Testis (tissue), 2 donors: ENCODE measurements at regions not wholly inside any gene's neighbourhood (a gene's known extent, or its start where the extent isn't known, plus 50 kb on each side); places are given as distances from the start of the nearest gene placed in this dataset.
A peak's percentile ranks its signal among the peaks of the same experiment; 100 is the strongest.
"Not testable (repeated sequence)": the region's sequence is repeated elsewhere in the genome, so short reads cannot be mapped to it uniquely, and the experiment has no call there.

Experiments
- DNase-seq: peaks from one replicate; pipeline ENCODE4 v3.0.0-alpha.2; 2019
- H3K27ac ChIP-seq, 2 donors: fragments of 200-600 bp; sonication (generic); one replicate each; pipeline ENCODE4 v1.5.1; 2019
- H3K27me3 ChIP-seq: fragments of 200-600 bp; sonication (generic); one replicate; pipeline ENCODE4 v1.5.1; 2019
- H3K36me3 ChIP-seq: fragments of 200-600 bp; sonication (generic); one replicate; pipeline ENCODE4 v1.5.1; 2017; ENCODE audit warnings: low read depth; ENCODE audit errors: missing control alignments
- H3K4me1 ChIP-seq: fragments of 200-600 bp; sonication (generic); one replicate; pipeline ENCODE4 v1.5.1; 2019
- H3K4me3 ChIP-seq, 2 donors: fragments of 200-600 bp; sonication (generic); one replicate each; pipeline ENCODE4 v1.5.1; 2017 to 2019
- H3K9me3 ChIP-seq: fragments of 200-600 bp; sonication (generic); one replicate; pipeline ENCODE4 v1.5.1; 2017
- CTCF ChIP-seq, 3 experiments: fragments of 450-650 bp in 2 of 3; fragments of 200-600 bp in 1 of 3; sonication (generic) in 1 of 3; IDR thresholded peaks; one replicate each; pipeline ENCODE4 v1.5.1; 2016 to 2019; ENCODE audit warnings: antibody characterized with exemption in 3 of 3, mild to moderate bottlenecking in 2 of 3, moderate library complexity in 1 of 3
- POLR2A ChIP-seq: fragments of 450-650 bp; IDR thresholded peaks from one replicate; pipeline ENCODE4 v1.6.1; 2017; ENCODE audit warnings: antibody characterized with exemption, mild to moderate bottlenecking, moderate library complexity
- WGBS, 2 donors: methylation state at CpG; one replicate each; pipeline ENCODE4 v1.1.5; 2018; 5-methylcytosine and 5-hydroxymethylcytosine counted together
- intact Hi-C: fragments of 100-400 bp; cut with DNase I; formaldehyde crosslinking; loops from one replicate; pipeline ENCODE4 v1.15.1; 2023; ENCODE audit warnings: low total_unique reads

GRCh38 chr7:81460250-81461045 is 309.4 kb downstream of the HGF start:
- H3K4me3 ChIP-seq = no peak overlapping the region
- intact Hi-C loops = no loop called here
- H3K27me3 ChIP-seq = no peaks in the 10 kb centered on the region
- H3K4me1 ChIP-seq = no peaks in the 10 kb centered on the region
- no peak overlapping the region for H3K27ac ChIP-seq
- TF ChIP-seq POLR2A (no peak), CTCF (IDR thresholded peaks at IDR 0.05) (no peak)
- 39 to 53% methylated on average over 1 of the region's 1 CpG for WGBS, 2 donors
- no peak for DNase-seq
- no peaks in the 10 kb centered on the region for H3K36me3 ChIP-seq
- H3K9me3 ChIP-seq = no peaks in the 10 kb centered on the region

GRCh38 chr7:81459485-81459884 is 310.4 kb downstream of the HGF start:
- 93 to 97% methylated on average over 2 of the region's 2 CpGs for WGBS, 2 donors
- TF ChIP-seq POLR2A (no peak), CTCF (IDR thresholded peaks at IDR 0.05) (no peak)
- intact Hi-C loops = no loop called here
- no peaks in the 10 kb centered on the region for H3K27me3 ChIP-seq
- H3K4me3 ChIP-seq = no peak overlapping the region
- H3K9me3 ChIP-seq = no peaks in the 10 kb centered on the region
- no peak overlapping the region for H3K27ac ChIP-seq
- DNase-seq = no peak
- no peaks in the 10 kb centered on the region for H3K36me3 ChIP-seq
- no peaks in the 10 kb centered on the region for H3K4me1 ChIP-seq

- Histone ChIP-seq H3K27ac (no peak overlapping the region), H3K36me3 (no peaks in the 10 kb centered on the region), H3K27me3 (no peaks in the 10 kb centered on the region), H3K4me3 (no peak overlapping the region), H3K9me3 (no peaks in the 10 kb centered on the region), H3K4me1 (no peaks in the 10 kb centered on the region)
- intact Hi-C loops = no loop called here
- WGBS, 2 donors = 68% methylated on average over 1 of the region's 1 CpG
- DNase-seq = no peak
- peak in 2 of 3 experiments; percentile 13 to 29 for TF ChIP-seq CTCF (IDR thresholded peaks at IDR 0.05)
- TF ChIP-seq POLR2A = no peak
These were observed 311.9 kb downstream of the HGF start for GRCh38 chr7:81457852-81458522.

GRCh38 chr7:81453770-81454169 is 316.1 kb downstream of the HGF start:
- H3K9me3 ChIP-seq, intact Hi-C loops, DNase-seq, H3K4me3 ChIP-seq, H3K27ac ChIP-seq, H3K4me1 ChIP-seq, H3K27me3 ChIP-seq, H3K36me3 ChIP-seq: not testable (repeated sequence)

- TF ChIP-seq CTCF (IDR thresholded peaks at IDR 0.05) (no peak), POLR2A (no peak)
- Histone ChIP-seq H3K27me3 (no peaks in the 10 kb centered on the region), H3K27ac (no peak overlapping the region), H3K4me1 (no peaks in the 10 kb centered on the region), H3K9me3 (no peaks in the 10 kb centered on the region), H3K36me3 (no peaks in the 10 kb centered on the region), H3K4me3 (no peak overlapping the region)
- intact Hi-C loops = no loop called here
- no peak for DNase-seq
These were observed 320.7 kb downstream of the HGF start for GRCh38 chr7:81449105-81449504.
